ENCODE measurements at regions not wholly inside any gene's neighbourhood (a gene's known extent, or its start where the extent isn't known, plus 50 kb on each side); places are given as distances from the start of the nearest gene placed in this dataset.

DNA sequence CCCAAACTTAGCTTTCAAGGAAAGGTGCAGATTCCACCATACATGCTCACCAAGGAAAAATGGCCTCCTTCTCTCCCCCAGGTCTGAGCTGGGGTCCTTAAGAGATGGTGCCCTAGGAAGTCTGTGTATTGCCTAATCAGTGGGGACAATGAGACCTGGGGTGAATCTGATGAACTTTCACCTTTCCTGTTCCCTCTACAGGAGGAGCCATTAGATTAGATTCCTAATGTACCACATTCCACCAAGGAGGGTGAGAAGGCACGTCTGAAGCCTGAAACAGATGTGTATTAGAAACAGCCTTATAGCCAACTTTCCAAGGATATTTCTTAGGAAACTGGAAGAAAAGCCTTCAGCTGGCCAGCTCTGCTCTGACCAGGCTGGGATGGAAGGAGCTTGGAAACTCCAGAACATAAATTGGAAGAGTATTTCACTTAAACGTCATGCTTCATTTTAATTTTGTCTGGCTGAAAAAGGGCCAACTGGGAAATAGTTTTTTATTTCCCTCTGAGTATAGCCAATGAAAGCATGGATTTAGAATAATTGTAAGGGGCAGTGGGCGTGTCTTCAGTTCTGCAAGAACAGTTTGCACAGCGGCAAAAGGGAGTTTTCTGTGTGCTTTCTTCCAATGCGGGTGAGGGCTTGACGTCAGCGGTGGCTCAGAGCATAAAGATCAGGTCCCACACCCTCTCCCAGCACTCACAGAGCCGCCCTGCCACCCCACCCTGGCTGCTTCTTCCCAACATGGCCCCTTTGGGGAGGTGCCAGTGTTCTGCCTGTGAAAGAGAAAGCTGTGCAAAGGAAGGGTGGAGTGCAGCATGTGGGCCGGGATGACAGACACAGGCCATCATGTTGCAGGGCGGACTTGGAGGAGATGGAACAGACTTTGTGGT, 210.9 kb downstream of the ESM1 start:
- no peak for DNase-seq (ENCODE audit: extremely low read depth in 1 of 2, low read depth in 1 of 2)

- DNase-seq (ENCODE audit: extremely low read depth in 1 of 2, low read depth in 1 of 2): no peak
These were observed 212.7 kb downstream of the ESM1 start for GRCh38 chr5:54772684-54773083.

DNA sequence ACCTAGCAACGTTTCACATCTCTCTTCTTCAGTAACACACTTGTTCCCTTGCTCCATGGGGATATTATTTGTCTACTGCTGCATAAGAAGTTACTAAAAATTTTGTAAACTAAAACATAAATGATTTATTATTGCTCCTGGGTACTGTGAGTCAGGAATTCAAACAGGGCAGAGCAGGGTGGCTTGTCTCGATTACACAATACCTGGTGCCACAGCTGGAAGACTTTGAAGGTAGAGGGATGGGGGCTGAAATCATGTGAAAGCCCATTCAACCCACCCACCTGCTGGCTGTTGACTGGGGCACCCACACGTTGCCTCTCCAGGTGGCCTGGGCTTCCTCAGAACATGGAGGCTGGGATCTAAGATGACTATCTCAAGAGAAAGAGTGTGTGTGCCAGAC, 213.2 kb downstream of the ESM1 start:
- DNase-seq (ENCODE audit: extremely low read depth in 1 of 2, low read depth in 1 of 2): no peak

DNA sequence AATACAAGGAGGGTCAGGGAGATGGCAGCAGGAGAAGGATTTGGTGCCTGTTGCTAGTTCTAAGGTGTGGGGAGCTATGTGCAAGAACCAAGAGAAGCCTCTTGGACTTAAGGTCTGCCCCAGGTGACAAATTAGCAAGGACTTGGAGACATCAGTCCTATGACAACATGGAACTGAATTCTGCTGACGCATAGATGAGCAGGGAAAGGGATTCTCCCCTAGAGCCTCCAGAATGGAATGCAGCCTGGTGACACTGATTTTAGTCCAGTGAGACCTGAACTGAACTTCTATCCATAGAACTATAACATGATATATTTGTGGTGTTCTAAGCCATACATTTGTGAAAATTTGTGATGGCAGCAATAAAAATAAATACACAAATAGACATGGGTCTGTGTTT, 215.6 kb downstream of the ESM1 start:
- no peak for DNase-seq (ENCODE audit: extremely low read depth in 1 of 2, low read depth in 1 of 2)

DNA sequence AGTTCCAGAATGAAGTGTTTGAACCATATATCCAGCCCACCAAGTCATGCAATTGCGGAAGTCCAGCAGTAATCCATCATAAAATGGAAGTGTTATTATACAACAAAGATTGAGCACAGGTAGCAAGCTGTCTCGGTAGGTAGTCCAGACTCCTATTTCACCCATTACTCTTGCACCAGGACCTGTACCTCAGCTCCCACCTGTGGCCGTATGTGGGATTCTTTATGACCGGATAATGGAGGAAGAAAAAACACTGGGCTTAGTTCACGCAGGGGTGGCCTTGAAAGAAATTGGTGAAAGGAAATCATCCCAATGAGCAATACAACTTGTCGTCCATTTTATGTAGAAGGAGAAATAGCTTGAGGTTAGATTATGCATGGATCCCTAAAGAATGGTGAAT, 216.3 kb downstream of the ESM1 start:
- no peak for DNase-seq (ENCODE audit: extremely low read depth in 1 of 2, low read depth in 1 of 2)

DNA sequence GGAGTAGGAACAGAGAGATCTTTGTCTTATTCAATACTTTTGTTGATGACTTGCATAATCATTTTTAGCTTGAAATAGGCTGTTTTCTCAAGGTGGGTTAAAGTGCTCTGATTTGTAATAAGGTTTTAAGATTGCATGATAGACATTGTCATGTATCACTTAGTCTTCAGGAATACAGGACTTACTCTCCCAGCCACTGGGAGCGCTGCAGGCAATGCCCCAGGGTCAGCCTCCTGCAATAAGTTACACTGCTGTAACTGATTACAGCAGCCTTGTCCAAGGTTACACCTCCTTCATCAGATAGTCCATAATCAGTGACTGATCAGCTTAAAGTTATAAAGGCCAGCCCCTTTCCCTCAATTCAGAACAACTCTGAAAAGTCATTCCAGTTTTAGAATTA, 218.6 kb downstream of the ESM1 start:
- no peak for DNase-seq (ENCODE audit: extremely low read depth in 1 of 2, low read depth in 1 of 2)

GRCh38 chr5:54765165-54766028, 220.0 kb downstream of the ESM1 start:
- no peak for DNase-seq (ENCODE audit: extremely low read depth in 1 of 2, low read depth in 1 of 2)

- no peak for DNase-seq (ENCODE audit: extremely low read depth in 1 of 2, low read depth in 1 of 2)
These were observed 221.0 kb downstream of the ESM1 start for GRCh38 chr5:54764102-54765090.

- no peak for DNase-seq (ENCODE audit: extremely low read depth in 1 of 2, low read depth in 1 of 2)
These were observed 224.1 kb downstream of the ESM1 start for GRCh38 chr5:54761213-54761701.

DNA sequence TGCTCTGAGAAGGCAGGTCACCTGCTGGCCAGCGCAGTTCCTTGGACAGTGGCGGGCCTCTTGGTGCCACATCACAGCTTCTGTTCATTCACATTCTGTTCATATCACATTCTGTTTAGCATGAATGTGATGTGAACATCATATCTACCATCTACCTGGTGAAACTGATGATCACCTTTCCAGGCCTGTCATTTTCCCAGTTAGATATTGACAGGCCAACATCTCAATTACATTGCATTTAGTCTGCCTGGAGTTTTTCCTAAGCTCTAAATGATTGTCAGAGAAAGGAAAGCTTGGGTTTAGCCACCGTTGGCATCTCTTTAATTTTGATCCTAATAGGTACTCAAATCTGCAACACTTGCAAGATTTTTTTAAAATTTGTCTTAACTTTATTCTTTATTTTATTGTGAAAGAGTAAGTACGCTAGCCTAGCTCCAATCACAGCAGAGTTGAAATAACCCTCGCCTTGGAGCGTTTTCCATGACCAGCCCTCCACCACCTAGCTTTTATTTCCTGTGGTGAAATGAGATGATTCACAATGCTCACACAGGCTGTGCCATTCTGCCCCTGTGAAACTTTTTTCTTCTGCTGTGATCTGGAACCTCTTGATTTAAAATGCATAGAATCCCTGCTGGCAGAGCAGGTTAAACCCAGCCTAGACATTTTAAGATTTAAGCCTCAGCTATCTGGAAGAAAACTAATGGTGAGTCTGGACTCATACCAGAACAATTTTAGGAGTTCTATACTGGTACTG, 225.0 kb downstream of the ESM1 start:
- DNase-seq (ENCODE audit: extremely low read depth in 1 of 2, low read depth in 1 of 2): no peak

DNA sequence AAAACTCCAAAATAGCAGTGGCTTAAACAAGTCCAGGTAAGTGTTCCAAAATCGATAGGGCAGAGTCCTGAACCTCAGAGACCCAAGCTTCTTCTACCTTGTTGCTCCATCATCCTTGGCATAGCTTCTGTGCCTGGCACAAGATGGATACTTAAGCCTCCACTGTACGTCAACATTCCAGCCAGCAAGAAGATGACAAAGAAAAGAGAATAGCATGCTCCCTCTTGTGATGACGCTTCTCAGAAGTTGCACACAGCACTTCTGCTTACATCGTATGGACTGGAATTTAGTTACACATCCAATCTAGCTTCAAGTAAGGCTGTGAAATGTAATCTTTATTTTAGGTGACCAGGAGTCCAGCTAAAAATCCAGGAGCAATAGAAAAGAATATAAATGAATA, 227.4 kb downstream of the ESM1 start:
- no peak for DNase-seq (ENCODE audit: extremely low read depth in 1 of 2, low read depth in 1 of 2)

DNA sequence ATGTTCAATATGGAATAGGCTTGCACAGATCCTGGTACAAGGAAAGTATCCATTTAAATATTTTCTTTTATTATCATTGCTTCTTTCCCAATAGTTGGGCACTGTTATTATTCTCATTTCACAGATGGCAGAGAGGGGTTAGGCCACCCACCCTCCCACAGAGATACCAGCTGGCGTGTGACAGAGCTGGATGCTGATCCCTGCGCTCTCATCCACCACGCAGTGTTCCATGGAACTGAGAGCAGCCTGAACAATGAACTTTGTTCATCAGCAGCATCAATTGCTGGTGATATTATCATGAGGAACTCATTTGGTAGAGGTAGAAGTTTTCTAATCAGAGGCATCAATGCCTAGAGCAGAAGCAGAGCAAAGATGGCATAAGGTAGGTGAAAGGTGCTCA, 227.9 kb downstream of the ESM1 start:
- no peak for DNase-seq (ENCODE audit: extremely low read depth in 1 of 2, low read depth in 1 of 2)

DNA sequence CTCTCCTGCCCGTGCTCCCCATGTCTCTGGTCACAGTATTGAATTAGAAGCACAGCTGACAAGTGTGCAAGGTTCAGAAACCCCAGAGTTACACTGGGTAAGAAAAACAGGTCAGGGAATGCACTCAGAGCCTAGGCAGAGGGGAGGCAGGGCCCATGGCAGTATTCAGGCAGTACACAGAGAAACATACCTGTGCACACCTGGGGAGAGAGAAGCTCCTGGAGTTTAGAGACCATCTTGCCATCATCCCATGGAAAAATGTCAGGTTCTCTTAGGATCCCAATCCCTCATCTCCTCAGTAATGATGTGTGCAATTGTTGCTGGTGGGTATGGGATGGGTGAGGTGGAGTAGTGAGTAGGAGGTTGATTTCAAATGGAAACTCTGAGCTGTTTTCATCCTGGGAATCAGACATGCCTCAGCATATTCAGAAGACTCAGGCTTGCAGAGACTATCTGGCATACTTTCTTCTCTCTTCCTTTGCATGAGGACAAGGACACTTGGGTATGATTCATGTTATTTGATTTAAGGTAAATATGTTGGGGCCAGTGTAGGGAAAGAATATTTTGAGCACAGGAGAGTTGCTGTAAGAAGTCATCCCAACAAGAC, 228.5 kb downstream of the ESM1 start:
- DNase-seq (ENCODE audit: extremely low read depth in 1 of 2, low read depth in 1 of 2): no peak

GRCh38 chr5:54756301-54756700, 229.1 kb downstream of the ESM1 start:
- DNase-seq (ENCODE audit: extremely low read depth in 1 of 2, low read depth in 1 of 2): no peak

DNA sequence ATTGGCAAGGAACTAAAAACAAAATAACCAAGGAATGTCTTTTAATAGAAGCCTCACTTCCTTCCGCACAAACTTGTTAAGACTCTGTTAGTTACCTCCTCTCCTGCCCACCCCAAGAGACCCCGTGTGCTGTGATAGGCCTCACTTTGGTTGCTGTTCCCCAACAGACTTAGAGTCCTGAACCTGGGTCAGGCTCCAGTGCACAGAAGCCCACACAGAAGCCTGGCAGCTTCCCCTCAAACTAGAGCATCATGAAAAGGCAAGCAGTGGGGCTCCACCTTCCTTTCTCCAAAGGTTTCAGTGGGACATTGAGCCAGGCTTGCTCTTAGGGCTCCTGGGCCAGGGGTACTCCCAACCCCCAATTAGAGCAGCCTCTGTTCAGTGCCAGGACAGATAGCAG, 230.5 kb downstream of the ESM1 start:
- DNase-seq (ENCODE audit: extremely low read depth in 1 of 2, low read depth in 1 of 2): no peak

GRCh38 chr5:54754420-54754819, 231.0 kb downstream of the ESM1 start:
- no peak for DNase-seq (ENCODE audit: extremely low read depth in 1 of 2, low read depth in 1 of 2)

GRCh38 chr5:54753753-54754152, 231.6 kb downstream of the ESM1 start:
- no peak for DNase-seq (ENCODE audit: extremely low read depth in 1 of 2, low read depth in 1 of 2)

DNA sequence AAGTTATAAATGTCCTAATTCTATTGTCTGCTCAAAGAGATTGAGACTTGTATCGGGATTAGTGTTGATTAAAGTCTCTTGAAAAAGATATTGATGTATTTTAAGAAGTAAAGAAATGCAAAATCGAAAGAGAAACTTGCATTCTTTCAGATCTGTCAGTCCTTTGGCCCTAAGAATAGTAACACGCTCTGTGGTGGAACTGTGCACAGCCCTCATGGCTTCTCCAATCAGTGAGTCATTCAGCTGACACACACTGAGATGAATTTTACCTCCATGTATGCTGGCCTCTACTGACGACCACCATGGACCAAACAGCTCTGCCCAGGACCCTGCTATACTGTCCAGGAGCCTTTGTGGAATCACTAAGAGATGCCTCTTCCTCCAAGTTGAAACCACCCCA, 232.4 kb downstream of the ESM1 start:
- no peak for DNase-seq (ENCODE audit: extremely low read depth in 1 of 2, low read depth in 1 of 2)

GRCh38 chr5:54748527-54748926, 231.0 kb downstream of the SNX18 start:
- DNase-seq (ENCODE audit: extremely low read depth in 1 of 2, low read depth in 1 of 2): no peak
